ENCODE measurements at regions not wholly inside any gene's neighbourhood (a gene's known extent, or its start where the extent isn't known, plus 50 kb on each side); places are given as distances from the start of the nearest gene placed in this dataset.

DNA sequence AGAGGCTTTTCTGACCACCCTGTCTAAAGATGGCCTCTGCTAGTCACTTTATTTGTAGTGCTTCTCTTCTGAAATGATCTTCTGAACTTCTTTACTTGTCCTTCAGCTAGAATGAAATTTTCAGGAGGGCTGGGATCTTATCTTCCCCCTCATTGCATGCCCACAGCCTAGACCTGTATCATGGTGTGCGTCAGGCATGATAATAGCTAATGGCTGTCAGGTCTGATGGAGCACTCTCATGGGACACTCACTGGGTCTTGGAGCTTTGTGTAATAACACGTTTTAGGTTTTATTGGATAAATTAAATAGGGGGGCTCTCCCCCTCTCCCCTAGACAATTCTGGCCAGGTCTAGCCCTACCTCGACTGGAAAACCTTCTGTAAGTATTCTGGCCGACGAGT is 97.1 kb upstream of the NRXN3 start:
- Mint-ChIP-seq H3K36me3 (no peaks in the 10 kb centered on the region), H3K9me3 (no peaks in the 10 kb centered on the region), H3K4me3 (no peak overlapping the region), H3K27ac (no peak overlapping the region), H3K27me3 (peaks cover 13% of the 10 kb centered on the region), H3K4me1 (ENCODE audit: unreplicated experiment) (no peaks in the 10 kb centered on the region)
- DNase-seq (ENCODE audit: extremely low spot score, unreplicated experiment): no peak
- TF ChIP-seq, protein P1, sequence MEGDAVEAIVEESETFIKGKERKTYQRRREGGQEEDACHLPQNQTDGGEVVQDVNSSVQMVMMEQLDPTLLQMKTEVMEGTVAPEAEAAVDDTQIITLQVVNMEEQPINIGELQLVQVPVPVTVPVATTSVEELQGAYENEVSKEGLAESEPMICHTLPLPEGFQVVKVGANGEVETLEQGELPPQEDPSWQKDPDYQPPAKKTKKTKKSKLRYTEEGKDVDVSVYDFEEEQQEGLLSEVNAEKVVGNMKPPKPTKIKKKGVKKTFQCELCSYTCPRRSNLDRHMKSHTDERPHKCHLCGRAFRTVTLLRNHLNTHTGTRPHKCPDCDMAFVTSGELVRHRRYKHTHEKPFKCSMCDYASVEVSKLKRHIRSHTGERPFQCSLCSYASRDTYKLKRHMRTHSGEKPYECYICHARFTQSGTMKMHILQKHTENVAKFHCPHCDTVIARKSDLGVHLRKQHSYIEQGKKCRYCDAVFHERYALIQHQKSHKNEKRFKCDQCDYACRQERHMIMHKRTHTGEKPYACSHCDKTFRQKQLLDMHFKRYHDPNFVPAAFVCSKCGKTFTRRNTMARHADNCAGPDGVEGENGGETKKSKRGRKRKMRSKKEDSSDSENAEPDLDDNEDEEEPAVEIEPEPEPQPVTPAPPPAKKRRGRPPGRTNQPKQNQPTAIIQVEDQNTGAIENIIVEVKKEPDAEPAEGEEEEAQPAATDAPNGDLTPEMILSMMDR (conservative IDR thresholded peaks at IDR 0.05): no peak

GRCh38 chr14:78074561-78074960 is 95.6 kb upstream of the NRXN3 start:
- peaks cover 13% of the 10 kb centered on the region for H3K27me3 Mint-ChIP-seq
- TF ChIP-seq, protein P1 (conservative IDR thresholded peaks at IDR 0.05): no peak
- DNase-seq (ENCODE audit: extremely low spot score, unreplicated experiment): no peak
- no peaks in the 10 kb centered on the region for H3K9me3 Mint-ChIP-seq
- H3K27ac Mint-ChIP-seq: no peak overlapping the region
- H3K36me3 Mint-ChIP-seq: no peaks in the 10 kb centered on the region
- no peak overlapping the region for H3K4me3 Mint-ChIP-seq
- no peaks in the 10 kb centered on the region for H3K4me1 Mint-ChIP-seq (ENCODE audit: unreplicated experiment)

DNA sequence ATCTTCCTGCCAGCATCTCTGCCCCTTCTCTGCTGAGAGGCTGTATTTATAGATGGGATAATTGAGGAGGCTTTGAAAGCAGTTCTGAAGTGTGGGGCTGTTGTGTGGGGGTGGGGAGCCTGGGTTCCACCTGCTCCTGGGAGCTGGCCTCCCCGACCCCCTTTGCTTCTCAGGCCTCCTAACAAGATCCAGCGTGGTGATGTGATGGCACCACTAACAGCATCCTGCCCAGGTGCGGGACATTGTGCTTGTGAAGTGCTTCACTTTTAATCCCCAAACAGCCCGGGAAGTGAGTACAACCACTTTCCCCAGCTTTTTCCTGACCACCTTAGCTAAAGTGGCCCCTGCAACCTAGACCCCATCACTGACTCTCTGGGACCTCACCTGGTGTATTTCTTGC is 95.1 kb upstream of the NRXN3 start:
- TF ChIP-seq, protein P1 (conservative IDR thresholded peaks at IDR 0.05): no peak
- Mint-ChIP-seq H3K4me1 (ENCODE audit: unreplicated experiment) (no peaks in the 10 kb centered on the region), H3K27me3 (peaks cover 11% of the 10 kb centered on the region), H3K36me3 (no peaks in the 10 kb centered on the region), H3K4me3 (no peak overlapping the region), H3K27ac (no peak overlapping the region), H3K9me3 (no peaks in the 10 kb centered on the region)
- no peak for DNase-seq (ENCODE audit: extremely low spot score, unreplicated experiment)

- Mint-ChIP-seq H3K9me3 (no peaks in the 10 kb centered on the region), H3K4me1 (ENCODE audit: unreplicated experiment) (no peaks in the 10 kb centered on the region), H3K27ac (no peak overlapping the region), H3K27me3 (peaks cover 7% of the 10 kb centered on the region), H3K36me3 (no peaks in the 10 kb centered on the region), H3K4me3 (no peak overlapping the region)
- no peak for DNase-seq (ENCODE audit: extremely low spot score, unreplicated experiment)
- TF ChIP-seq, protein P1 (conservative IDR thresholded peaks at IDR 0.05): no peak
These were observed 94.5 kb upstream of the NRXN3 start for GRCh38 chr14:78075555-78076277.

DNA sequence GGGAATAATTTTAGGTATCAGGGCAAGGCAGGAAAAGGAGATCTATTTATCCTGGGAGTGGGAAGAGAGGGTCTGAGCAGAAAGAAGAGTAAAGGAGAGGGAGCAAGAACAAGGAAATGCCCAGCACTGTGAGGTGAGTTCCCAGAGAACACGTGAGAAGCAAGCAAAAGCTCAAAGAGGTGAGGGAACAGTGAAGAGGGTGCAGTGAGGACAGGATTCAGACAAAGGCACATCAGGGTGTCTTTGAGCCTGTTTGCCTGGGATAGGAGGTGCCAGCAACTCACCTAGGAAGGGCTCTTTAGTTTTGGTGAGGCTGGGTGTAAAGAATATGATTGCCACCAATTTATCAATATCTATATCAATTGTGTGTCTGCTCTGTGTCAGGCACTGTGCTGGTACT is 88.9 kb upstream of the NRXN3 start:
- Mint-ChIP-seq H3K4me1 (ENCODE audit: unreplicated experiment) (no peaks in the 10 kb centered on the region), H3K27me3 (peaks cover 22% of the 10 kb centered on the region), H3K36me3 (no peaks in the 10 kb centered on the region), H3K4me3 (no peak overlapping the region), H3K9me3 (no peaks in the 10 kb centered on the region), H3K27ac (no peak overlapping the region)
- DNase-seq (ENCODE audit: extremely low spot score, unreplicated experiment): no peak
- TF ChIP-seq, protein P1 (conservative IDR thresholded peaks at IDR 0.05): no peak
